GM18508 (cell line): ENCODE measurements at regions not wholly inside any gene's neighbourhood (a gene's known extent, or its start where the extent isn't known, plus 50 kb on each side); places are given as distances from the start of the nearest gene placed in this dataset.
"Not testable (repeated sequence)": the region's sequence is repeated elsewhere in the genome, so short reads cannot be mapped to it uniquely, and the experiment has no call there.

Experiments
- ATAC-seq: cut with Tn5 transposase; IDR thresholded peaks from one replicate; pipeline ENCODE4 v1.9.1; 2021; ENCODE audit warnings: moderate number of reproducible peaks; ENCODE audit not compliant: insufficient read depth, unreplicated experiment

DNA sequence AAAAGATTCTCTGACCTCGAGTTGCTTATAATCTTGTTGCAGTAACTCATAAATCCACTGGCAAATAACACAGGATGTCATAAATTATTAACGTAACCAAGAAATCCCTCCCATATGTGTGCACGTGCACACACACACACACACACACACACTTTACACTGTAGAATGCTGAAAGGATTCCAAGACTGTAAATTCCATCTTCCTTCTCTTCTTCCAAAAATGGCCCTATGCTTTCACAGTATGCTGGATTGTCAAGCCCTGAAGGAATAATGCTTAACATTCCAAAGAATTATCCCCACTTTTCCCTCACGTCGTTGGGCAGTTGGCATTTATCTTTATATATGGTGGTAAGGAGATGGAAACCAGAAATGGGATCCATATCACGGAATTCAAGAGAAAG, 117.5 kb upstream of the CRIM1 start:
- ATAC-seq = no peak

- ATAC-seq = no peak
Observed at GRCh38 chr2:36235882-36236281, 119.7 kb upstream of the CRIM1 start.

DNA sequence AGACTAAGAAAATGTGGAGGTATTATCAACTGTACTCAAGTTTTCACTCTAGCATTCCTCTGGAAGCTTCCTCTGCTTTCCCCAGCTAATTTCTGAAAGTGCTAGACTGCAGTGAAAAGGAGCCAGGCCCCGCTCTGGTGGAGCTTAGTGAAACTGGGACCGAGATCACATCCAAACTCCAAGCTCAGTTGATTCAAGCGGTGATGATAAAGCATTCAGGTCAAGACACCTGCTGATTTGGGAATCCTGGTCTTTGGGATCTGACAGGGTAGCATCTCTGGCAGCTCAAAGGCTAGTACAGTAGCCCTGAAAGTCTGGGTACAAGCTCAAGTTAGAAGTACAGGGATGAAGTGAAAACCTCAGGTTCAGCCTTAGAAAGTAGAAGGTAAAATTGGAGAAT, 120.2 kb upstream of the CRIM1 start:
- no peak for ATAC-seq

DNA sequence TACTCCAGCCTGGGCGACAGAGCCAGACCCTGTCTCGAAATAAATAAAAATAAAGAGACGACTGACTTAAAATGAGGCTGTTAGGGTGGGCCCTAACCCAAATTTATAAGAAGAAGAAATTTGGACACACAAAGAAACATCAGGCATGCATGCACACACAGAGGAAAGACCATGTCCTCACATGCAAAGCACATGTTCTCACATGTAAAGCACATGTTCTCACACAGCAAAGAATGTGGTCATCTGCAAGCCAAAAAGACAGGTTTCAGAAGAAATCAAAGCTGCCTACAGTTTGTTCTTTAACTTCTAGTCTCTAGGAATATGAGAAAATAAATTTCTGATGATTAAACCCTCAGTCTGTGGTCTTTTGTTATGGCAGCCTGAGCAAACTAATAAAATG, 132.3 kb upstream of the CRIM1 start:
- ATAC-seq = no peak

DNA sequence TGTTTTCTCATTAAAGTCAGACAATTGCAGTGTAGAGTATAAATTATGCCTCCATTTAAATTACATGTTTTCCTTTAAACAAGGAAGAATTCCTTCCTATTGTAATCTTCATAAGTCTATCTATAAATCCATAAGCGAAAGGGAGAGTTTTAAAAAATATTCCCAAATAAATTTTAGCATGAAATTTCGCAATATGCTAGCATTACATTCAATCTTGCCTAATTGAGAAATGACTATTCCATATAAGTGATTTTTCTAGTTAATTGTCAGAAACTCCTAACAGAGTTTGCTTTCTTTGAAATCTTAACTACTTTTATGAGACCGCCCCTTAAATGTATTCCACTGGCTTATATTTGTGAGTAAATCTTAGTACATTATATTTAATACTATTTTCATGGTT, 133.1 kb upstream of the CRIM1 start:
- no peak for ATAC-seq

DNA sequence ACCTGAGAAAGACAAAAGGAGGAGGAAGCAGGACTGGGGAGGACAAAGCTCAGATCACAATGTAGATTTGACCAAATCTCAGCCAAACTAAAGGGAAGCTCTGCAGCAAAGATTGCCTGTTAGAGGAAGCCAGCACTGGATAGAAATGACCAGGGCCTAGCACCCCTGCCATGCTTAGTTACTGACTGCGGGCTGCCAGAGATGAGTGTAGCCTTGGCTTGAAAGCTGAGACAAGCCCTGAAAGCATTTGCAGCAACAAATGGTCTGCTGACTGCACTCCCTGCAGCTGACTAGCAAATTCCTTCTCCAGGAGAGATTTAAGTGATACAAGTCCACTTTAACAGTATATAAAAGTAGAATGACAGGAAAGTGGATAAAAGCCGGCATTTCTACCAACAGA, 140.9 kb upstream of the CRIM1 start:
- ATAC-seq = no peak

DNA sequence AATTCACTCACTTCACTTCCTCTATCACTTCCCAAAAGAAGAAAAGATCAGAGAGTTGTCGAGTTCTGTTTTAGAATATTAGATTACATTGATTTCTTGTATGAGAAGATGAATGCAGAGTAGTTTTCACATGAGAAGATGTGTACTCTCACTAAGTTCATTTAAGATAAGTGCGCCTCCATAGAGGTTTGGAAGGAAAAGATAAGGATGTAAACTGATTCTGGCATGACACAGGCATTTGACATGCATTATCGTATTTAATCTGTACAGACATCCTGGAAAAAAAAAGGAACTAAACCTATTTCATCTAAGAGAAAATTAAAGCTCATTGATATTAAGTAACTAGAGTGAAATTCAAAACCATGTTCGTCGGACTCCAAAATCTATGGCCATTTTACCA, 152.2 kb upstream of the CRIM1 start:
- ATAC-seq = no peak

DNA sequence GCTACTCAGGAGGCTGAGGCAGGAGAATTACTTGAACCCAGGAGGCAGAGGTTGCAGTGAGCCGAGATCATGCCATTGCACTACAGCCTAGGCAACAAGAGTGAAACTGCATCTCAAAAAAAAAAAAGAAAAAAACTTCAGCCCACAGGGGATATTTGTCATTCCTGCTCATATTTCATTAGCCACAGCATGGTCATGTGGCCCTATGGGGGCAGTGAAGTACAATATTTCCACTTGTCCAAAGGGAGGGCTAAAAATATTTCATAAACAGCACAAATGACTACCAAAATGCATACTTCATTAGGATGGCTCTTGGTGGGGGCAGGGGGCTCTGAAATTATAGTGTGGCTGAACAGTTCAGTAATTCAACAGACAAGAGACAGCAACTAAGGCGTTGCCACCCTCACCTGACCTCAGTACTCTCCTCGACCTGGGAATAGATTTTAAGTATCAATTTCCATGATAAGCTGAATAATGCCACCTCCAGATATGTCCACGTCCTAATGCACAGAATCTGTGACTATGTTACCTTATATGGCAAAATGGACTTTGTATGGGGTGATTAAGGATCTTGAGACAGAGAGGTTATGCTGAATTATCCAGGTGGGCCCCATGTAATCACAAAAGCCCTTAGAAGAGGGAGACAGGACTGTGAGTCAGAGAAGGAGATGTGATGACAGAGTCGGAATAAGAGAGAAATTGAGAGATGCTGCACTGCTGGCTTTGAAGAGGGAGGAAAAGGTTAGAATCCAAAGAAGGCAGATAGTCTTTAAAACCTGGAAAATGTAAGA, 158.2 kb upstream of the CRIM1 start:
- no peak for ATAC-seq

- ATAC-seq = no peak
Observed at GRCh38 chr2:36193680-36194079, 161.9 kb upstream of the CRIM1 start.

DNA sequence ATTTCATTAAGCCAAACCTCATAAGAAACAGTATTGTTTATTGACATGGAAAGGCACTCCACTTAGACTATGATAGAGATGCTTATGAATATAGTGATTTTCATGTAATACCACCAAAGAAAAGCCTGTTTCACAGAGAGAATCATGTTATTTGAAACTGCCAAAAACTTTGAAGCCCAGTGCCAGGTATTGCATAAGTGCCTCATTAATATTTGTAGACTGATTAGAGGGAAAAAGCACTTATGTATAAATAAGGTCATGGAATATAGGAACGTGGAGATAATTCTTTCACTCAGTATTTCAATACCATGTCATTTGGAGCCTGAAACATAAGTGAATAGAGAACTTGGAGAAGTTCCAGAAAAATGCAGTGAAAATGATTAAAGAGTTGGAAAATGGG, 162.6 kb upstream of the CRIM1 start:
- ATAC-seq = no peak

DNA sequence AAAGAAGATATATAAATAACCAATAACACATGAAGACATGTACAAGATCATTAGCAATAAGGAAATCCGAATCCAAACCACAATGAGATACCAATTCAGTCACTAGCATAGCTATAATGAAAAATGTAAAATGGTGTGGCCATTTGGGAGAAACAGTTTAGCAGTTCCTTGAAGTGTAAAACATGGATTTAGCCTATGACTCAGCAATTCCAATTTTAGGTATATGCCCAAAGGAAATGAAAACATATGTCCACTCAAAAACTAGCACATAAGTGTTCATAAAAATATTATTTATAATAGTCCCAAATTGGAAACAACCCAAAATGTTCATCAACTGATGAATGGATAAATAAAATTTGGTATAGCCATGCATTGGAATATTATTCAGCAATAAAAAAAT, 165.5 kb upstream of the CRIM1 start:
- ATAC-seq = no peak

- no peak for ATAC-seq
Observed at GRCh38 chr2:36185624-36186023, 170.0 kb upstream of the CRIM1 start.

GRCh38 chr2:36184848-36185247, 170.7 kb upstream of the CRIM1 start:
- no peak for ATAC-seq

DNA sequence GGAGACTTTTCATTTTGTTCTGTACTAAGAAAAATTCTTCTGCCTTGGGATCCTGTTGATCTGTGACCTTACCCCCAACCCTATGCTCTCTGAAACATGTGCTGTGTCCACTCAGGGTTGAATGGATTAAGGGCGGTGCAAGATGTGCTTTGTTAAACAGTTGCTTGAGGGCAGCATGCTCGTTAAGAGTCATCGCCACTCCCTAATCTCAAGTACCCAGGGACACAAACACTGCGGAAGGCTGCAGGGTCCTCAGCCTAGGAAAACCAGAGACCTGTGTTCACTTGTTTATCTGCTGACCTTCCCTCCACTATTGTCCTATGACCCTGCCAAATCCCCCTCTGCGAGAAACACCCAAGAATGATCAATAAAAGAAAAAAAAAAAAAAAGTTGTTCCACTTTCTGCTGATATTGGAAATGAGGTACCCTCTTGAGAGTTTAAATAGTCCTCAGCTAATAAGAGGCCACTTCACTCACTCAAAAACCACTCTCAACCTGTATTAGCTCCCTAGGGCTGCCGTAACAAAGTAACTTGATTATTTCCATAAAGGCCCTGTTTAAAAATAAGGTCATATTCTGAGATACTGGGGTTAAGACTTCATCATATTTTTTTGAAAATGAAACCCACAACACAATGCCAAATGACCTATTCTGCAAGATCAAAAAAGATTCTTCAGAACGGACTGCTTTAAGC, 174.6 kb upstream of the CRIM1 start:
- not testable (repeated sequence) for ATAC-seq

DNA sequence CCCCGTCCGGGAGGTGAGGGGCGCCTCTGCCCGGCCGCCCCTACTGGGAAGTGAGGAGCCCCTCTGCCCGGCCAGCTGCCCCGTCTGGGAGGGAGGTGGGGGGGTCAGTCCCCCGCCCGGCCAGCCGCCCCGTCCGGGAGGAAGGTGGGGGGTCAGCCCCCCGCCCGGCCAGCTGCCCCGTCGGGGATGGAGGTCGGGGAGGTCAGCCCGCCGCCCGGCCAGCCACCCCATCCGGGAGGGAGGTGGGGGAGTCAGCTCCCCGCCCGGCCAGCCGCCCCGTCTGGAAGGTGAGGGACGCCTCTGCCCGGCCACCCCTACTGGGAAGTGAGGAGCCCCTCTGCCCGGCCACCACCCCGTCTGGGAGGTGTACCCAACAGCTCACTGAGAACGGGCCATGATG, 175.3 kb upstream of the CRIM1 start:
- not testable (repeated sequence) for ATAC-seq

DNA sequence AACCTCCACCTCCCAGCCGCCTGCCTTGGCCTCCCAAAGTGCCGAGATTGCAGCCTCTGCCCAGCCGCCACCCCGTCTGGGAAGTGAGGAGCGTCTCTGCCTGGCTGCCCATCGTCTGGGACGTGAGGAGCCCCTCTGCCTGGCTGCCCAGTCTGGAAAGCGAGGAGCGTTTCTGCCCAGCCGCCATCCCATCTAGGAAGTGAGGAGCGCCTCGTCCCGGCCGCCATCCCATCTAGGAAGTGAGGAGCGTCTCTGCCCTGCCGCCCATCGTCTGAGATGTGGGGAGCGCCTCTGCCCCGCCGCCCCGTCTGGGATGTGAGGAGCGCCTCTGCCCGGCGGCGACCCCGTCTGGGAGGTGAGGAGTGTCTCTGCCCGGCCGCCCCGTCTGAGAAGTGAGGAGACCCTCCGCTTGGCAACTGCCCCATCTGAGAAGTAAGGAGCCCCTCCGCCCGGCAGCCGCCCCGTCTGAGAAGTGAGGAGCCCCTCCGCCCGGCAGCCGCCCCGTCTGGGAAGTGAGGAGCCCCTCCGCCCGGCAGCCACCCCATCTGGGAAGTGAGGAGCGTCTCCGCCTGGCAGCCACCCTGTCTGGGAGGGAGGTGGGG, 175.8 kb upstream of the CRIM1 start:
- ATAC-seq = not testable (repeated sequence)

DNA sequence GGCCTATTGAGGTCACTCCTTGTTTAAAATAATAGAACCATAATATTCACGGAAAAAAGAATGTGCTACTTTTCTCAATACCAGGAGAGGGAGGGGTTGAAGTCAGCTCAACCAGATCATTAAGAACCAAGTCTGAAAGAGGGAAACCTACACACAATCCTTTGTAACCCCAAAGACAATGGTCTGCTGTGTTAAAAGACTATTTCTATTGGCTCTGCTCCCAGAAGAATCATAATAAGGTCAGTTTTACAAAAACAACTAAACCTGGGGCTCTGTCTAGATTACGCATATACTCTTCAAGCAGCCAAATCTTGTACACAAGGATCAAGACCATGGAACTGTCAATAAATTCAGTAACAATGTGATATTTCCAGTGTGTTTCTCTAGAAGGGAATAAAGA, 177.2 kb upstream of the CRIM1 start:
- ATAC-seq = no peak

DNA sequence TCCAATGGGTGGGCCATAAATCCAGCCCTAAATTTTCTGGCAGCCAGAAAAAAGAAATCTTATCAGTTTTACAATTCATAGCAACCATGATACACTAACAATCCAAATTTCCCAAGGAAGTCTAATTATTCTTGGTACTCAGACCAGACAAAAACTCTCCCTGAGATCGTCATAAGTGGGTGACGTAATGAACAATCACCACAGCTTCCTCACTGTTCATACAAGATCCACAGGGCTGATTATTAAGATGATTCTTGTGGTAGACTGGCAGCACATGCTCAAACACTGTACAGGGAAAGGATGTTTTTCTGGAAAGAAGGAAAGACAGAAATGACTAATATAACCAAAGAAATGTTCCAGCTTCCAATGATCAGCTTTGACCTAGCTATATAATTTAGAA, 178.3 kb upstream of the CRIM1 start:
- ATAC-seq = no peak

GRCh38 chr2:36174920-36175319, 180.7 kb upstream of the CRIM1 start:
- no peak for ATAC-seq

DNA sequence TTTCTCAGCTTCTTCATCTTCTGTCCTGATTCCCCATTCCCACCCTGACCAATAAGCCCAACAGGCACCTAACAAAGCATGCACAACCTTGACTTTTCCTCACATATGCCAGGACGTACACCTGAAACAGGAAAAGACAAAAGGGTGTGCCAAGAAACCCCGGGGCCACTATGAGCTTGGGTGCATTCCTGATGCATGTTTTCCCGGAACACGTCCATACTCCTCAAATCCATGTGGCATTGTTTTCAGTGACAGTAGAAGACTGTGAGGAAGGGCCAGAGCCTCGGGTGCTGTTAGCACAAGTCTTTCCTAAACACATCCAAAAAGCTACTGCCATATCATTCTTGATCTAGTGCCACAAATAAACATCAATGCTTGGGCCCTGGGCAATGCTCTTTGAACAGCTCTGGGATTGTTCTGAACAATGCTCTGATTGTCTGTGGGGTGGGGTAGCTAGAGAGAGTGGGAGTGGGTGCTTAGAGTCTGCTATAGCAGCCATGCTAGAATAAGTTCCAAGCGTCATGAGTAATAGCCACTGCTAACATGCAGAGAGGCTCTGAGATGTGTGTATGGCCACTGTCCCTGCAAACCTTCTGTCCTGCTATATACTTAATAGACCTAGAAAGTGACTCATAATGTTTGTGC, 181.7 kb upstream of the CRIM1 start:
- no peak for ATAC-seq

- ATAC-seq = no peak
Observed at GRCh38 chr2:36172824-36173223, 182.8 kb upstream of the CRIM1 start.
